Heart left ventricle (tissue), 13 donors: ENCODE measurements at regions not wholly inside any gene's neighbourhood (a gene's known extent, or its start where the extent isn't known, plus 50 kb on each side); places are given as distances from the start of the nearest gene placed in this dataset.

Experiments used
- POLR2A ChIP-seq, 2 donors: fragments of 450-650 bp; IDR thresholded peaks; one replicate each; pipeline ENCODE4 v1.6.1; 2017; ENCODE audit warnings: antibody characterized with exemption in 2 of 2, mild to moderate bottlenecking in 2 of 2, moderate library complexity in 2 of 2
- TF ChIP-seq, protein P1 (sequence below), 12 donors: fragments of 200-600 bp; sonication (generic) in 4 of 12; IDR thresholded peaks; one replicate each; pipeline versions ENCODE4 v1.5.0 to v1.8.0; 2018 to 2022; ENCODE audit warnings: antibody characterized with exemption in 12 of 12, mild to moderate bottlenecking in 5 of 12
- donor health status: ischemic (EF 13 %, LVEDD 7.1; RV severe dilation, severe dysfunction).
- donor health status: DM: no; HTN: yes; CAD: no.
- donor health status: DM: no; HTN: no; CAD: no.
- donor health status: ischemic (EF 25% LVEDD 6.9; RV normal size, moderate dysfunction).
- donor health status: ischemic (EF 25% LVEDD 5.7; RV mildly dilated, moderate dysfunction).
- donor health status: ischemic (EF 35%, LVEDD 5.7; RV mildly dilated, moderate dysfunction).
- donor health status: nonischemic (EF 11% LVEDD 7.7; RV severe dilation, severe dysfunction).
- donor health status: DM: yes; HTN: yes; CAD: no.
- donor health status: PGD.
- donor health status: ischemic (EF 29% LVEDD 5.4; RV normal size, mild dysfunction).
- donor health status: nonischemic (EF 23%, LVEDD 6.1; RV moderate dilation, normal function).

DNA sequence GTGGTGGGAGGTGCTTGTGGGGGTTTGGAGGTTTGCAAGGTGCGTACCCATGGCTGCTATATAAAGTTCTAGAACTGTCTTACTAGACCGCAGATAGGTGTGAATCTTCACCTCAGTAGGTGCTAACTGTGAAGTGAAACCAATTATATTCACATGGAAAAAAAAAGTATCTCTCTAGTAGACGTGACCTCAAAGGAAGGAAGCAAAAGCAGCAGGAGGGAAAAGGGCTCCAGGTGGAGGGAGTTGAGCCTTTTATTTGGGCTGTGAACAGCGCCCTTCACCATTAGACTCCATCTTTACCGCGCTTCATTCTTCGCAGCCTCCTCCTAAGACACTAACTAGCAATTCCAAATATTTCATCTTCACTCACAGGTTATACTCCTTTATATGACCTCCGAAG, 129.8 kb downstream of the TBX19 start:
- TF ChIP-seq, protein P1, sequence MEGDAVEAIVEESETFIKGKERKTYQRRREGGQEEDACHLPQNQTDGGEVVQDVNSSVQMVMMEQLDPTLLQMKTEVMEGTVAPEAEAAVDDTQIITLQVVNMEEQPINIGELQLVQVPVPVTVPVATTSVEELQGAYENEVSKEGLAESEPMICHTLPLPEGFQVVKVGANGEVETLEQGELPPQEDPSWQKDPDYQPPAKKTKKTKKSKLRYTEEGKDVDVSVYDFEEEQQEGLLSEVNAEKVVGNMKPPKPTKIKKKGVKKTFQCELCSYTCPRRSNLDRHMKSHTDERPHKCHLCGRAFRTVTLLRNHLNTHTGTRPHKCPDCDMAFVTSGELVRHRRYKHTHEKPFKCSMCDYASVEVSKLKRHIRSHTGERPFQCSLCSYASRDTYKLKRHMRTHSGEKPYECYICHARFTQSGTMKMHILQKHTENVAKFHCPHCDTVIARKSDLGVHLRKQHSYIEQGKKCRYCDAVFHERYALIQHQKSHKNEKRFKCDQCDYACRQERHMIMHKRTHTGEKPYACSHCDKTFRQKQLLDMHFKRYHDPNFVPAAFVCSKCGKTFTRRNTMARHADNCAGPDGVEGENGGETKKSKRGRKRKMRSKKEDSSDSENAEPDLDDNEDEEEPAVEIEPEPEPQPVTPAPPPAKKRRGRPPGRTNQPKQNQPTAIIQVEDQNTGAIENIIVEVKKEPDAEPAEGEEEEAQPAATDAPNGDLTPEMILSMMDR (IDR thresholded peaks at IDR 0.05): no peak
- TF ChIP-seq POLR2A (IDR thresholded peaks at IDR 0.05): no peak
